Activated T-helper 1 cell treated with anti-CD3 and anti-CD28 coated beads, Interleukin-12 subunit alpha, Interleukin-12 subunit beta, Interleukin-2, Interleukin-4 antibody, amounts not matched to agents 30 ng/mL and 10 ng/mL and 1 ng/mL, durations not matched to agents 14 hours and 24 hours and 36 hours (primary cell): ENCODE measurements at regions not wholly inside any gene's neighbourhood (a gene's known extent, or its start where the extent isn't known, plus 50 kb on each side); places are given as distances from the start of the nearest gene placed in this dataset.
"Not testable (repeated sequence)": the region's sequence is repeated elsewhere in the genome, so short reads cannot be mapped to it uniquely, and the experiment has no call there.

Experiments used
- DNase-seq: peaks from one replicate; pipeline ENCODE4 v3.0.0; 2021; ENCODE audit warnings: low spot score
- H3K27ac Mint-ChIP-seq: one replicate; pipeline ENCODE4 v1.8.0; 2021; ENCODE audit warnings: mild to moderate bottlenecking, mixed read lengths
- H3K27me3 Mint-ChIP-seq: one replicate; pipeline ENCODE4 v1.8.0; 2022; ENCODE audit warnings: mild to moderate bottlenecking, moderate library complexity, mixed read lengths; ENCODE audit not compliant: insufficient read depth
- H3K36me3 Mint-ChIP-seq: one replicate; pipeline ENCODE4 v1.8.0; 2021; ENCODE audit warnings: low read depth, mixed read lengths
- H3K4me1 Mint-ChIP-seq: one replicate; pipeline ENCODE4 v1.8.0; 2021; ENCODE audit warnings: low read depth, mixed read lengths
- H3K4me3 Mint-ChIP-seq: one replicate; pipeline ENCODE4 v1.8.0; 2021; ENCODE audit warnings: mild to moderate bottlenecking, moderate library complexity, mixed read lengths
- H3K9me3 Mint-ChIP-seq: one replicate; pipeline ENCODE4 v1.8.0; 2021; ENCODE audit warnings: mixed read lengths
- intact Hi-C: fragments of 100-400 bp; cut with micrococcal nuclease; formaldehyde crosslinking; loops from one replicate; pipeline ENCODE4 v1.15.1; 2024

DNA sequence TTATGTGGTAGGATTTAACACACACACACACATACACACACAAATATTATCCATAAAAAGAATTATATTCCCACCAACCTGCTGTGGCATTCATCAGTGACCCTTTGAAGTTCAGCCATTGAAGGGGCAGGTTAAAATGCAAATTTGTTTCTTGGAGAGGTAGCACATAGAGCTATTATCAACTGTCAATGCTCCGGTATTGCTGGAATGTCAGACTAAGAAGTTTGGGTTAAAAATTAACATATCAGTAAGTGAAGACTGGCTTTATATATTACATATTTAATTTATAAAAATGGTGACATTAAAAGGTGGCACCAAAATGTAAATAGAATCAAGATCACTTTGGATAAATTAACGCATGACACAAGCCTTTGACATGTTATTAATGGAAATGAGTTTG is 207.3 kb downstream of the DAD1 start:
- Mint-ChIP-seq H3K36me3 (no peaks in the 10 kb centered on the region), H3K27ac (no peak overlapping the region), H3K9me3 (no peaks in the 10 kb centered on the region), H3K27me3 (no peaks in the 10 kb centered on the region), H3K4me3 (no peak overlapping the region), H3K4me1 (no peaks in the 10 kb centered on the region)
- intact Hi-C loops: loop anchor here (10.0 kb wide), 1 partner anchor 173 kb away; no protein-coding TSS in a partner anchor
- no peak for DNase-seq

DNA sequence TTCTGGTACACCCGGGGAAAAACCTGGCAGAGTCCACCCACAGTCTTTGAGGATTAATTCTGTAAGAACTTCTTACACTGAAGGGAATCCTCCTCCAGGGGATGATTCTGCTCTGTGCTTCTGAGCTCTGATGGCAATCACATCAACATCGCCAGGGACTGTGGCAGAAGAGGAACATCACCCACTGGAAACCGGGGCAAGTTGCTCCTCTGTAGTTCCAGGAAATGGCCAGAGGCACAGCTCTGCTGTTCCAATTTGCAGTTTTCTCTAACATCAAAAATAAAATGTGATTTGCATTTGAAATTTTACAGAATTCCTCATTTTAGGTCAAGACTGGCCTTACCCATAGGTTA is 207.6 kb downstream of the DAD1 start:
- intact Hi-C loops: loop anchor here (10.0 kb wide), 1 partner anchor 173 kb away; no protein-coding TSS in a partner anchor
- Mint-ChIP-seq H3K36me3 (no peaks in the 10 kb centered on the region), H3K27ac (no peak overlapping the region), H3K4me1 (no peaks in the 10 kb centered on the region), H3K4me3 (no peak overlapping the region), H3K27me3 (no peaks in the 10 kb centered on the region), H3K9me3 (no peaks in the 10 kb centered on the region)
- DNase-seq: no peak

DNA sequence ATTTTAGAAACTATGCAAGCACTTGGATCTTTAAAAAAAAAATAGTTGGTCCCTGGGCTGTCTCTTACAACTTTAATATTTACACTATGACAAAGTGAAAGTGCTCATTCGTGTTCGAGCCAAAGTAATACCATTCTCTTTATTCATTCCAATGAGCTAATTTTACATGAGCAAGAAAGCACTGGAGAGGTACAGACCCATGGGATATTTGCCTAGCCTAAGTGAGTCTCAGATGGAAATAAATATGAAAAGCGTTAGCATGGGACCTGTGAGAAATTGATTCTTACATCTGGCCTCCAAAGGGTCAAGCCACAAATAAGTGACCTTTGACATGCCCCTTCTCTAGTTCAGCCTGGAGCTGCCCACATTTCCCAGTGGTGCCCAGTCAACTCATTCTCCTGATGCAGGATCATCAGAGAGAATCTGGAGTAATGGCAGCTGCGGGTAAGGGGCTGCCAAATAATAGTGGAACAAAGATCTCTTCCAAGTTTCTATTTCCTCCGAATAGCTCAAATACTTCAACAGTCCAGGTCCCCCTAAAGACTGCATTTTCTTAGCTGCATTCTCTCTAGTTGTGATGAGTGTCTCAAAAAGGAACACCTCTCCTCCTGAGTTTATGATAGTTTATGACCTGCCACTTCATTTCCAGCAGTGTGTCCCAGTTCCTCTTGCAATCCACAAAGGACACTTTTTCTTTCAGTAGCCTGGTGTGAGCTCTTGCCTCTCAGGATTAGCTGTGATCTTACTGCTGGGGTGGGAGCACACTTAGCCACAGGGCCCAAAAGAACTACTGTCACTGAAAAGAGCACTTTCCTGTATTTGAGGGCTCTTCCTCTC is 208.2 kb downstream of the DAD1 start:
- Mint-ChIP-seq H3K36me3 (no peaks in the 10 kb centered on the region), H3K9me3 (no peaks in the 10 kb centered on the region), H3K4me3 (no peak overlapping the region), H3K4me1 (no peaks in the 10 kb centered on the region), H3K27ac (no peak overlapping the region), H3K27me3 (no peaks in the 10 kb centered on the region)
- intact Hi-C loops: loop anchor here (10.0 kb wide), 1 partner anchor 174 kb away; no protein-coding TSS in a partner anchor
- no peak for DNase-seq

DNA sequence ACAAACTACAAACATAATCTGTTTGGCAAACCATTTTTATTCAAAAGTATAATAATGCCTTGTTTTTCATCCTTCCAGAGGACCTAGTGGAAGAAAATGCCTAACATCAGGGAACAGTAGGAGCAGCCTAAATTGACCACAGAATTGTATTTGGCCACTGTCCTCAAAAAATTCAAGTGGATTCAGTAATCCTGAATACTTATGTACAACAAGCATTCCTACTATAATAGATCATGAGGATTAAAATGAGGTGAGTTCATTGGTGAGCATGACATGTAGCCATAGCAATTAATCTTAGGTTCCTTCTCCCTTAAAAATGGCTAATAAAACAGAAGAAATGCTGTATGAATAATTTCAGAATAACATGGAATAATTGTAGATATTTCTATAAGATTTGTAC is 209.3 kb downstream of the DAD1 start:
- H3K27me3 Mint-ChIP-seq: no peaks in the 10 kb centered on the region
- no peak overlapping the region for H3K27ac Mint-ChIP-seq
- no peaks in the 10 kb centered on the region for H3K4me1 Mint-ChIP-seq
- H3K36me3 Mint-ChIP-seq: no peaks in the 10 kb centered on the region
- intact Hi-C loops: loop anchor here (5.0 to 10.0 kb wide), 2 partner anchors 62 to 175 kb away; no protein-coding TSS in a partner anchor
- H3K9me3 Mint-ChIP-seq: no peaks in the 10 kb centered on the region
- H3K4me3 Mint-ChIP-seq: no peak overlapping the region
- no peak for DNase-seq

DNA sequence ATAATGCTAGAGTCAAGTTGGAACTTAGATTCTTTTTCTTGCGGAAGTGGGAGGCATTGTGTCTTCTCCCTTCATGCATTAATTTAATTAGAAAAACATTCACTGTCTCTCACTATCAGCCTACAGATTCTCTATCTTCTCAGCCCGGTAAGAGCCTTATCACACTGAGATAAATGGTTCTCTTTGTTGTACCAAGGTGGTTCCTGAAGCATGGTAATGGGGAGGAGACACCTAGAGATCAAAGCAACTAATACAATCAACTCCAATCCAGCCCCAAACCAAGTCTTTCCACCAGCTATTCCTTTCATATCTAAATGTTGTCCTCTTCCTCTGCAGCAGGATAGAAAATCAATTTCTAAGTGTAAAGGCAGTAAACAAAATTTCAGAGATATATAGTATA is 210.8 kb downstream of the DAD1 start:
- intact Hi-C loops: loop anchor here (5.0 kb wide), 1 partner anchor 61 kb away; no protein-coding TSS in a partner anchor
- no peak overlapping the region for H3K27ac Mint-ChIP-seq
- no peaks in the 10 kb centered on the region for H3K4me1 Mint-ChIP-seq
- no peaks in the 10 kb centered on the region for H3K36me3 Mint-ChIP-seq
- no peaks in the 10 kb centered on the region for H3K27me3 Mint-ChIP-seq
- no peak for DNase-seq
- no peak overlapping the region for H3K4me3 Mint-ChIP-seq
- no peaks in the 10 kb centered on the region for H3K9me3 Mint-ChIP-seq

DNA sequence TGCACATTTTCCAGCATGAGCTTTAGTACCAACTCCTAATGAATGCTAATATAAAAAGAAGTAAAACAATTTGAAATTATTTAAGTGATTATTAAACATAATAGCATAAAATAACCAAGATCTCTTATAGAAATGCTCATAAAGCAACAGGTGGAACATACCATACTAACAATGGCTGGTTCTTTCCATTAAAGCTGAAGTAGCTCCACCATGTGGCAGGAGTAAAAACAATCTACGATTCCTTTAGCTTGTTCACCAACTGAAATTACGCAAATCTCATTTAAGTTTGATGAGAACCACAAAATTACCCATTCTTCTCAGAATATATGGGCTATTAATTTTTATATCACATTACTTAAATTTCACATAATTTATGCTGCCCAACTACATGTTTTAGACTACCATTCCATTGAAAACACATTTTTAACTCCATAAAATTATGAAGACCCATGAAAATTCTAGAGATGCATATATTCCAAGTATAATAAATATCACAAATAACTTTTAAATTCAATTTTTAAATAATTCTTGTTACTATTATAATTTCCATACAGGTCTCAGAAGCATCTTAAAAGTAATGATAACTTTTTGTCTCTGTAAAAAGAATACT is 213.6 kb downstream of the DAD1 start:
- Mint-ChIP-seq H3K9me3 (no peaks in the 10 kb centered on the region), H3K27me3 (no peaks in the 10 kb centered on the region), H3K36me3 (no peaks in the 10 kb centered on the region), H3K4me1 (no peaks in the 10 kb centered on the region), H3K4me3 (no peak overlapping the region), H3K27ac (no peak overlapping the region)
- no peak for DNase-seq
- intact Hi-C loops: loop anchor here (5.0 kb wide), 1 partner anchor 58 kb away; no protein-coding TSS in a partner anchor

DNA sequence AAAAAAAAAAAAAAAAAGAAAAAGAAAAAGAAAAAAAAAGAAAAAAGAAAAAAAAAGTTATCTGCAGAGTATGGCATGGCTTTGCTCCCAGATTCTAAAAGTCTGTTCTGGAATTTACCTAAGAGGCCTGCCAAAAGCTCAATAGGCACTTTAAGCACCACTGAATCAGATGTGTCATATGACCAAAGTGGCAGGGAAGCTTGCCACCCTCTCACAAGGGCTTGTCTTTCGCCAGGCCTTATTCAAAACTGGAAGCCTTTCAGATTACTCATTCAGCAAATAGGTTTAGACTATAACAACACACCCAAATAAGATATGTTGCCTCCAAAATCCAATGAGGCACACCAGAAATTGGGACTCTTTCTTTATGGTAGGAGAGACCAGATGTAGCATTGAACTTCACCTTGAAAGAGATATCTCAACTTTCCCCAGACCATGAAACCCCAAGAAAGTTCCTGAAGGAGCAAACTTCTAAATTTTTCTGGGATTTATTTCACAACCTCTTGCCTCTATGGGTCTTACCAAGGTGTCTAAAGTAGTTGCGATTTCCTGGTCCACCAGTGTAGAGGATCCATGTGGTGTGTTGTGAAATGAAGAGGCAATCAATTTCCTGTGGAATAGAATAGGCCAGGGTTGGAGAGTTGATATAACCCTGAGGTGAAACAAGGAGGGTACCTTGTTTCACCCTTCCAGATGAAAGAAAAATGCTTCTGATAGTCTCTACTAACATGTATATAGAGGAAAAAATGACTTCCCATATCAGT is 218.8 kb downstream of the DAD1 start:
- Mint-ChIP-seq H3K27ac (no peak overlapping the region), H3K36me3 (no peaks in the 10 kb centered on the region), H3K27me3 (no peaks in the 10 kb centered on the region), H3K4me3 (no peak overlapping the region), H3K4me1 (no peaks in the 10 kb centered on the region), H3K9me3 (no peaks in the 10 kb centered on the region)
- no peak for DNase-seq
- intact Hi-C loops: no loop called here

DNA sequence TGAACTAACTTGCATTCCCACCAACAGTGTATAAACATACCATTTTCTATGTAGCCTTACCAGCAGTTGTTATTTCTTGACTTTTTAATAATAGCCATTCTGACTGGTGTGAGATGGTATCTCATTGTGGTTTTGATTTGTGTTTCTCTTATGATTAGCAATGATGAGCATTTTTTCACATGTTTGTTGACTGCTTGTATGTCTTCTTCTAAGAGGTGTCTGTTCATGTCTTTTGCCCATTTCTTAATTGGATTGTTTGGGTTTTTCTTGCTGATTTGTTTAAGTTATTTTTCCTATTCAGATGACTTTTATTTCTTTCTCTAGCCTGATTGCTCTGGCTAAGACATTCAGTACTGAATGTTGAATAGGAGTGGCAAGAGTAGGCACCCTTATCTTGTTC is 230.3 kb downstream of the DAD1 start:
- no peak for DNase-seq
- H3K36me3 Mint-ChIP-seq: no peaks in the 10 kb centered on the region
- H3K9me3 Mint-ChIP-seq: no peaks in the 10 kb centered on the region
- no peak overlapping the region for H3K4me3 Mint-ChIP-seq
- H3K27ac Mint-ChIP-seq: no peak overlapping the region
- no peaks in the 10 kb centered on the region for H3K27me3 Mint-ChIP-seq
- intact Hi-C loops: no loop called here
- no peaks in the 10 kb centered on the region for H3K4me1 Mint-ChIP-seq

DNA sequence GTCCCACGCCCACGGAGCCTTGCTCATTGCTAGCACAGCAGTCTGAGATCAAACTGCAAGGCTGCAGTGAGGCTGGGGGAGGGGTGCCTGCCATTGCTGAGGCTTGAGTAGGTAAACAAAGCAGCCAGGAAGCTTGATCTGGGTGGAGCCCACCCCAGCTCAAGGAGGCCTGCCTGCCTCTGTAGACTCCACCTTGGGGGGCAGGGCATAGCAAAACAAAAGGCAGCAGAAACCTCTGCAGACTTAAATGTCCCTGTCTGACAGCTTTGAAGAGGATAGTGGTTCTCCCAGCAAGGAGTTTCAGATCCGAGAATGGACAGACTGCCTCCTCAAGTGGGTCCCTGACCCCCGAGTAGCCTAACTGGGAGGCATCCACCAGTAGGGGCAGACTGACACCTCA is 239.7 kb downstream of the DAD1 start:
- intact Hi-C loops, H3K36me3 Mint-ChIP-seq, H3K4me3 Mint-ChIP-seq, DNase-seq, H3K27ac Mint-ChIP-seq, H3K4me1 Mint-ChIP-seq, H3K9me3 Mint-ChIP-seq, H3K27me3 Mint-ChIP-seq: not testable (repeated sequence)

DNA sequence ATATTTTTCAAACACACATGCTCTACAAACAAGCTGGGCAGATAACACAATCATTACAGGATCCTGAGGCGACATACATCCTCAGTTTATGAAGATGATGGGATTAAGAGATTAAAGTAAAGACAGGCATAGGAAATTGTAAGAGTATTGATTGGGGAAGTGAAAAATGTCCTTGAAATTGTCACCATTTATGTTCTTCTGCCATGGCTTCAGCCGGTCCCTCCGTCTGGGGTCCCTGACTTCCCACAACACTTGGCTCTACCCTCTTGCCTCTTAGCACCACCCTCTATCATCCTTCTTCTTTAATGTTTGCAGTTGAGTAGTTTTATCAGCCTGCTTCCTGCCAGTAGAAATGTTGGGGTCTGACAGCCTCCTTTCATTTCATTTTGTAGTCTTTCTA is 244.4 kb downstream of the DAD1 start:
- Mint-ChIP-seq H3K27me3 (no peaks in the 10 kb centered on the region), H3K36me3 (no peaks in the 10 kb centered on the region), H3K4me3 (no peak overlapping the region), H3K4me1 (no peaks in the 10 kb centered on the region), H3K27ac (no peak overlapping the region), H3K9me3 (no peaks in the 10 kb centered on the region)
- intact Hi-C loops: no loop called here
- no peak for DNase-seq

DNA sequence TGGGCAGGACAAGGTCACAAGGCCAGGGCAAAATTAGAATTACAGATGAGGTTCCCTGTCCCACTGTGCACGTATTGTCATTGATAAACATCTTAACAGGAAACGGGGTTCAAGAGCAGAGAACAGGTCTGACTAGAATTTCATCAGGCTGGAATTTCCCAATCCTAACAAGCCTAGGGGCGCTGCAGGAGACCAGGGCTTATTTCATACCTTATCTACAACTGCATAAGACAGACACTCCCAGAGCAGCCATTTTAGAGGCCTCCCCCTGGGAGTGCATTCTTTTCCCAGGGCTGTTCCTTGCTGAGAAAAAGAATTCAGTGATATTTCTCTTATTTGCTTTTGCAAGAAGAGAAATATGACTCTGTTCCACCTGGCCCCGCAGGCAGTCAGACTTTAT is 244.8 kb downstream of the DAD1 start:
- H3K27me3 Mint-ChIP-seq, DNase-seq, H3K4me1 Mint-ChIP-seq, H3K36me3 Mint-ChIP-seq, H3K4me3 Mint-ChIP-seq, H3K9me3 Mint-ChIP-seq, H3K27ac Mint-ChIP-seq, intact Hi-C loops: not testable (repeated sequence)

DNA sequence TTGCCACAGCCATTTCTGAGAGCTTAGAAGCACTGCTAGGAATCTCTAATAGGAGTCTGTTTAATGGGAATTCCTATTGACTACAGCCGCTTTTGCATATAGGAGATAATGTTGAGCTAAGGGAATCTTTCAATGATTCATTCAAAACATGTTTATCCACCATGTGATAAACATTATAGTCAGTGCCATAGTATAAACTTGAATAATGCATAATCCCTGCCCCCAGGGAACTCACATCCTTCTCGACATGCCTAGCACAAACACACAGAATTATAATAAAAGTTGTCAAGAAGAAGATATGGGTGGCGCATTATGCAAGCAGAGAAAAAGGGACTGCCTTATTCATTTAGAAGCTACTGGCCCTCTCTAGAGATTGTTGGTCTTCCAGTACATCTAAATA is 248.0 kb downstream of the DAD1 start:
- H3K27ac Mint-ChIP-seq: no peak overlapping the region
- H3K4me1 Mint-ChIP-seq: no peaks in the 10 kb centered on the region
- intact Hi-C loops: no loop called here
- no peaks in the 10 kb centered on the region for H3K9me3 Mint-ChIP-seq
- no peak overlapping the region for H3K4me3 Mint-ChIP-seq
- no peak for DNase-seq
- H3K36me3 Mint-ChIP-seq: no peaks in the 10 kb centered on the region
- no peaks in the 10 kb centered on the region for H3K27me3 Mint-ChIP-seq
